HEK293 (cell line): ENCODE measurements at regions not wholly inside any gene's neighbourhood (a gene's known extent, or its start where the extent isn't known, plus 50 kb on each side); places are given as distances from the start of the nearest gene placed in this dataset.

Source experiments
- CTCF ChIA-PET: fragments of 350-600 bp; formaldehyde crosslinking; extraction: SDS; loops from one replicate; lab custom pipeline; 2021; ENCODE audit warnings: antibody characterized with exemption; lab: Yijun Ruan, JAX
- POLR2A ChIA-PET: fragments of 300-600 bp; formaldehyde crosslinking; extraction: SDS; loops from one replicate; lab custom pipeline; 2020; ENCODE audit warnings: antibody characterized with exemption, inconsistent platforms; lab: Yijun Ruan, JAX
- H3K27ac ChIP-seq: fragments of 200-500 bp; sonication (Bioruptor generic); 2 replicates; pipeline ENCODE4 v1.5.1; 2014; ENCODE audit warnings: low read depth, low read length, control low read depth, inconsistent platforms; ENCODE audit errors: extremely low read depth
- H3K36me3 ChIP-seq, 2 experiments: fragments of 200-500 bp in 1 of 2; sonication (Bioruptor generic) in 1 of 2; 1 replicate in 1 of 2; 2 replicates in 1 of 2; pipeline ENCODE4 v1.5.1; 2014 to 2017; ENCODE audit warnings: inconsistent platforms in 2 of 2, low read length in 2 of 2; ENCODE audit not compliant: control insufficient read depth in 2 of 2, insufficient read depth in 1 of 2
- H3K4me1 ChIP-seq: fragments of 200-500 bp; sonication (Bioruptor generic); 2 replicates; pipeline ENCODE4 v1.5.1; 2014; ENCODE audit warnings: mild to moderate bottlenecking, low read length, inconsistent platforms; ENCODE audit not compliant: control insufficient read depth, insufficient read depth
- H3K4me3 ChIP-seq: 2 replicates; pipeline ENCODE4 v1.5.1; 2011; ENCODE audit warnings: low read depth, mild to moderate bottlenecking, control low read depth, low read length, moderate library complexity
- H3K9me3 ChIP-seq: fragments of 200-500 bp; sonication (Bioruptor generic); 2 replicates; pipeline ENCODE4 v1.5.1; 2014; ENCODE audit warnings: low read depth, low read length, inconsistent platforms; ENCODE audit not compliant: control insufficient read depth, insufficient read depth
- BCL11B ChIP-seq: fragments of 450-650 bp; formaldehyde crosslinking; IDR thresholded peaks from 2 replicates; pipeline ENCODE4 v1.5.1; 2016; ENCODE audit warnings: low read depth, missing biosample characterization, missing genetic modification characterization
- BCL6B ChIP-seq: fragments of 450-650 bp; formaldehyde crosslinking; IDR thresholded peaks from 2 replicates; pipeline ENCODE4 v1.5.1; 2017; ENCODE audit warnings: missing biosample characterization, missing genetic modification characterization
- HOXC10 ChIP-seq: sonication (generic); formaldehyde crosslinking; IDR thresholded peaks from 2 replicates; pipeline ENCODE4 v1.8.1; 2023; ENCODE audit warnings: mild to moderate bottlenecking, missing genetic modification reagents
- KLF1 ChIP-seq: fragments of 450-650 bp; formaldehyde crosslinking; IDR thresholded peaks from 2 replicates; pipeline ENCODE4 v1.5.1; 2016; ENCODE audit warnings: missing biosample characterization, missing genetic modification characterization
- PRDM6 ChIP-seq: fragments of 450-650 bp; formaldehyde crosslinking; IDR thresholded peaks from 2 replicates; pipeline ENCODE4 v1.5.1; 2017; ENCODE audit warnings: missing biosample characterization, missing genetic modification characterization
- ZNF148 ChIP-seq: fragments of 450-650 bp; formaldehyde crosslinking; IDR thresholded peaks from 2 replicates; pipeline ENCODE4 v1.5.0; 2017; ENCODE audit warnings: missing biosample characterization, missing genetic modification characterization, borderline replicate concordance
- ZNF169 ChIP-seq: fragments of 450-650 bp; formaldehyde crosslinking; IDR thresholded peaks from 2 replicates; pipeline ENCODE4 v1.5.1; 2016; ENCODE audit warnings: missing biosample characterization, missing genetic modification characterization
- ZNF2 ChIP-seq: fragments of 450-650 bp; formaldehyde crosslinking; IDR thresholded peaks from 2 replicates; pipeline ENCODE4 v1.5.1; 2016; ENCODE audit warnings: missing biosample characterization, missing genetic modification characterization
- ZNF24 ChIP-seq: fragments of 450-650 bp; formaldehyde crosslinking; IDR thresholded peaks from 2 replicates; pipeline ENCODE4 v1.5.1; 2016; ENCODE audit warnings: missing biosample characterization, missing genetic modification characterization
- ZNF335 ChIP-seq: fragments of 450-650 bp; formaldehyde crosslinking; conservative IDR thresholded peaks from 2 replicates; pipeline ENCODE4 v1.5.1; 2016; ENCODE audit warnings: missing biosample characterization, missing genetic modification characterization
- ZNF555 ChIP-seq: fragments of 450-650 bp; formaldehyde crosslinking; conservative IDR thresholded peaks from 2 replicates; pipeline ENCODE4 v1.5.1; 2017; ENCODE audit warnings: missing biosample characterization, mild to moderate bottlenecking, missing genetic modification characterization, inconsistent platforms
- ZNF571 ChIP-seq: fragments of 450-650 bp; formaldehyde crosslinking; IDR thresholded peaks from 2 replicates; pipeline ENCODE4 v1.5.0; 2017; ENCODE audit warnings: missing biosample characterization, missing genetic modification characterization
- ZNF600 ChIP-seq: fragments of 450-650 bp; formaldehyde crosslinking; IDR thresholded peaks from 2 replicates; pipeline ENCODE4 v1.5.1; 2016; ENCODE audit warnings: missing biosample characterization, missing genetic modification characterization
- ZNF610 ChIP-seq: fragments of 450-650 bp; formaldehyde crosslinking; IDR thresholded peaks from 2 replicates; pipeline ENCODE4 v1.5.1; 2016; ENCODE audit warnings: missing biosample characterization, missing genetic modification characterization, borderline replicate concordance
- ZNF626 ChIP-seq: fragments of 450-650 bp; sonication (Bioruptor Pico); formaldehyde crosslinking; IDR thresholded peaks from 2 replicates; pipeline ENCODE4 v1.5.1; 2018; ENCODE audit warnings: missing biosample characterization, missing genetic modification characterization, inconsistent platforms
- ZNF677 ChIP-seq: fragments of 450-650 bp; IDR thresholded peaks from 2 replicates; pipeline ENCODE4 v1.5.0; 2018; ENCODE audit warnings: missing biosample characterization, mild to moderate bottlenecking, missing genetic modification characterization, moderate library complexity
- ZXDB ChIP-seq: fragments of 450-650 bp; formaldehyde crosslinking; IDR thresholded peaks from 2 replicates; pipeline ENCODE4 v1.5.1; 2016; ENCODE audit warnings: missing biosample characterization, missing genetic modification characterization
- TF ChIP-seq, protein P1 (sequence below): fragments of 450-650 bp; formaldehyde crosslinking; IDR thresholded peaks from 2 replicates; pipeline ENCODE4 v1.5.1; 2016; ENCODE audit warnings: missing biosample characterization, missing genetic modification characterization
- TF ChIP-seq, protein P2 (sequence below): fragments of 450-650 bp; formaldehyde crosslinking; optimal IDR thresholded peaks from 2 replicates; pipeline ENCODE3; 2016; ENCODE audit warnings: missing biosample characterization, mild to moderate bottlenecking, missing genetic modification characterization
- TF ChIP-seq, protein P3 (sequence below): fragments of 450-650 bp; formaldehyde crosslinking; IDR thresholded peaks from 2 replicates; pipeline ENCODE4 v1.5.1; 2016; ENCODE audit warnings: missing biosample characterization, missing genetic modification characterization, borderline replicate concordance

GRCh38 chr7:86448856-86449255 lies 194.9 kb upstream of the GRM3 start:
- POLR2A ChIA-PET, result no interaction called here
- H3K36me3 ChIP-seq, result no peaks in the 10 kb centered on the region

DNA sequence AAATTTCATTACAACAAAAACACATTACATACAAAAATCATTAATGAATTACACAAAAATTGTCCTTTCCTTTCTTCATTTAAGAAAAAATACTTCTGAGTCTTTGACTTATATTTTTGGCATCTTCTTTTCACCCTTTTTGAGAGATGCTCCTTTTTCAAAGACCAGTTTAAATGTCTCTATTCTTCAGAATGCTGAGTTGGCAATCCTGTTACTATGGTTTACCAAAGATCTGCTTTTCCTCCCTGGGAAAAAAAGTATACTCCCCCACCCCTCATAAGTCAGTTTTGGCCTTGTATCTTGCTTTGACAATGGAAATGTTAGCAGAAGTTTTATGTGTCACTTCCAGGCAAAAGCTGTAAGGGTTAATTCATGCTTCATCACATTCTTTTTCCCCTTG lies 198.4 kb upstream of the GRM3 start:
- TF ChIP-seq ZNF571, result no peak
- no peak for TF ChIP-seq ZNF626 (tag by site-specific recombination)
- TF ChIP-seq ZNF610 (tag by site-specific recombination), result no peak
- no peak for TF ChIP-seq BCL11B (tag by site-specific recombination)
- TF ChIP-seq, protein P1, sequence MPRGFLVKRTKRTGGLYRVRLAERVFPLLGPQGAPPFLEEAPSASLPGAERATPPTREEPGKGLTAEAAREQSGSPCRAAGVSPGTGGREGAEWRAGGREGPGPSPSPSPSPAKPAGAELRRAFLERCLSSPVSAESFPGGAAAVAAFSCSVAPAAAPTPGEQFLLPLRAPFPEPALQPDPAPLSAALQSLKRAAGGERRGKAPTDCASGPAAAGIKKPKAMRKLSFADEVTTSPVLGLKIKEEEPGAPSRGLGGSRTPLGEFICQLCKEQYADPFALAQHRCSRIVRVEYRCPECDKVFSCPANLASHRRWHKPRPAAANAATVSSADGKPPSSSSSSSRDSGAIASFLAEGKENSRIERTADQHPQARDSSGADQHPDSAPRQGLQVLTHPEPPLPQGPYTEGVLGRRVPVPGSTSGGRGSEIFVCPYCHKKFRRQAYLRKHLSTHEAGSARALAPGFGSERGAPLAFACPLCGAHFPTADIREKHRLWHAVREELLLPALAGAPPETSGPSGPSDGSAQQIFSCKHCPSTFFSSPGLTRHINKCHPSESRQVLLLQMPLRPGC (tag by site-specific recombination), result no peak
- no peak for TF ChIP-seq ZNF2 (tag by site-specific recombination)
- no peak for TF ChIP-seq KLF1 (tag by site-specific recombination)
- TF ChIP-seq ZNF555 (tag by site-specific recombination), result no peak
- TF ChIP-seq PRDM6, result no peak
- no peak for TF ChIP-seq ZNF169 (tag by site-specific recombination)
- TF ChIP-seq ZNF600 (tag by site-specific recombination), result no peak
- no peaks in the 10 kb centered on the region for H3K4me1 ChIP-seq
- H3K27ac ChIP-seq, result no peak overlapping the region
- H3K36me3 ChIP-seq, result no peaks in the 10 kb centered on the region
- H3K9me3 ChIP-seq, result no peaks in the 10 kb centered on the region
- H3K4me3 ChIP-seq, result no peak overlapping the region
- POLR2A ChIA-PET, result no interaction called here
- CTCF ChIA-PET, result no interaction called here

More at GRCh38 chr7:86448856-86449255, 194.9 kb upstream of the GRM3 start:
- Histone ChIP-seq H3K9me3 (no peaks in the 10 kb centered on the region), H3K27ac (no peak overlapping the region), H3K4me3 (no peak overlapping the region), H3K4me1 (no peaks in the 10 kb centered on the region)
- CTCF ChIA-PET, result no interaction called here
- TF ChIP-seq ZNF169 (tag by site-specific recombination), result no peak
- no peak for TF ChIP-seq ZNF335 (tag by site-specific recombination)
- TF ChIP-seq ZNF24, result no peak
- TF ChIP-seq ZXDB (tag by site-specific recombination), result no peak
- TF ChIP-seq, protein P1 (tag by site-specific recombination), result no peak
- TF ChIP-seq, protein P2, sequence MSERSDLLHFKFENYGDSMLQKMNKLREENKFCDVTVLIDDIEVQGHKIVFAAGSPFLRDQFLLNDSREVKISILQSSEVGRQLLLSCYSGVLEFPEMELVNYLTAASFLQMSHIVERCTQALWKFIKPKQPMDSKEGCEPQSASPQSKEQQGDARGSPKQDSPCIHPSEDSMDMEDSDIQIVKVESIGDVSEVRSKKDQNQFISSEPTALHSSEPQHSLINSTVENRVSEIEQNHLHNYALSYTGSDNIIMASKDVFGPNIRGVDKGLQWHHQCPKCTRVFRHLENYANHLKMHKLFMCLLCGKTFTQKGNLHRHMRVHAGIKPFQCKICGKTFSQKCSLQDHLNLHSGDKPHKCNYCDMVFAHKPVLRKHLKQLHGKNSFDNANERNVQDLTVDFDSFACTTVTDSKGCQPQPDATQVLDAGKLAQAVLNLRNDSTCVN (tag by site-specific recombination), result no peak
- TF ChIP-seq, protein P3, sequence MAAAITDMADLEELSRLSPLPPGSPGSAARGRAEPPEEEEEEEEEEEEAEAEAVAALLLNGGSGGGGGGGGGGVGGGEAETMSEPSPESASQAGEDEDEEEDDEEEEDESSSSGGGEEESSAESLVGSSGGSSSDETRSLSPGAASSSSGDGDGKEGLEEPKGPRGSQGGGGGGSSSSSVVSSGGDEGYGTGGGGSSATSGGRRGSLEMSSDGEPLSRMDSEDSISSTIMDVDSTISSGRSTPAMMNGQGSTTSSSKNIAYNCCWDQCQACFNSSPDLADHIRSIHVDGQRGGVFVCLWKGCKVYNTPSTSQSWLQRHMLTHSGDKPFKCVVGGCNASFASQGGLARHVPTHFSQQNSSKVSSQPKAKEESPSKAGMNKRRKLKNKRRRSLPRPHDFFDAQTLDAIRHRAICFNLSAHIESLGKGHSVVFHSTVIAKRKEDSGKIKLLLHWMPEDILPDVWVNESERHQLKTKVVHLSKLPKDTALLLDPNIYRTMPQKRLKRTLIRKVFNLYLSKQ (tag by site-specific recombination), result no peak
- no peak for TF ChIP-seq ZNF148
- TF ChIP-seq ZNF677 (tag by site-specific recombination), result no peak
- no peak for TF ChIP-seq HOXC10 (CRISPR knock-in tag)
- no peak for TF ChIP-seq BCL6B (tag by site-specific recombination)
